ENCODE measurements at regions not wholly inside any gene's neighbourhood (a gene's known extent, or its start where the extent isn't known, plus 50 kb on each side); places are given as distances from the start of the nearest gene placed in this dataset.

DNA sequence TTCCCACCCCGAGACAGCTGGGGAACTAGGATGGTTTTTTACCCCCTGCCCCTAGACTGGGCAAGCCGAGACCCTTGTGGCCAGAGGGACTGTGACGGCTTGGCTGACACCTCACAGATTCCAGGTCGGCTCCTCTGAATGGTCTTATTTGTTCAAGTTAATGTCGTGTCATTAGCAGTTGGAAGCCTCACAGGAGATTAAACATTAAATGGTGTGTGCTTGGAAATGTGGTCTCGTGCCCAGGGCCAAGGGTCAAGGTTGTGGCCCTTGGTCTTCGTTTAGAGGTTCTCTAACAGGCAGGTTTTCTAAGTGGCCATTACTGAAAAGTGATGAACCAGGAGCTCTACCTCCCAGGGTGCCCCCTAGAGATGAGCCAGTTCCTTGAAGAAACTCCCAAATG is 61.2 kb upstream of the RXRA start:
- Histone ChIP-seq H3K4me3 (no peak overlapping the region), H3K27me3 (no peaks in the 10 kb centered on the region), H3K27ac (no peak overlapping the region), H3K9me3 (no peaks in the 10 kb centered on the region), H3K4me1 (no peaks in the 10 kb centered on the region), H3K36me3 (no peaks in the 10 kb centered on the region)
- DNase-seq (ENCODE audit: extremely low spot score in 2 of 2) = no peak
- intact Hi-C loops (cut with DNase I) = no loop called here
- no peak for TF ChIP-seq POLR2A (IDR thresholded peaks at IDR 0.05)
- TF ChIP-seq POLR2AphosphoS5 (IDR thresholded peaks at IDR 0.05; ENCODE audit: insufficient read depth in 1 of 2, low read depth in 1 of 2) = no peak
- TF ChIP-seq, protein P1, sequence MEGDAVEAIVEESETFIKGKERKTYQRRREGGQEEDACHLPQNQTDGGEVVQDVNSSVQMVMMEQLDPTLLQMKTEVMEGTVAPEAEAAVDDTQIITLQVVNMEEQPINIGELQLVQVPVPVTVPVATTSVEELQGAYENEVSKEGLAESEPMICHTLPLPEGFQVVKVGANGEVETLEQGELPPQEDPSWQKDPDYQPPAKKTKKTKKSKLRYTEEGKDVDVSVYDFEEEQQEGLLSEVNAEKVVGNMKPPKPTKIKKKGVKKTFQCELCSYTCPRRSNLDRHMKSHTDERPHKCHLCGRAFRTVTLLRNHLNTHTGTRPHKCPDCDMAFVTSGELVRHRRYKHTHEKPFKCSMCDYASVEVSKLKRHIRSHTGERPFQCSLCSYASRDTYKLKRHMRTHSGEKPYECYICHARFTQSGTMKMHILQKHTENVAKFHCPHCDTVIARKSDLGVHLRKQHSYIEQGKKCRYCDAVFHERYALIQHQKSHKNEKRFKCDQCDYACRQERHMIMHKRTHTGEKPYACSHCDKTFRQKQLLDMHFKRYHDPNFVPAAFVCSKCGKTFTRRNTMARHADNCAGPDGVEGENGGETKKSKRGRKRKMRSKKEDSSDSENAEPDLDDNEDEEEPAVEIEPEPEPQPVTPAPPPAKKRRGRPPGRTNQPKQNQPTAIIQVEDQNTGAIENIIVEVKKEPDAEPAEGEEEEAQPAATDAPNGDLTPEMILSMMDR (IDR thresholded peaks at IDR 0.05) = no peak

DNA sequence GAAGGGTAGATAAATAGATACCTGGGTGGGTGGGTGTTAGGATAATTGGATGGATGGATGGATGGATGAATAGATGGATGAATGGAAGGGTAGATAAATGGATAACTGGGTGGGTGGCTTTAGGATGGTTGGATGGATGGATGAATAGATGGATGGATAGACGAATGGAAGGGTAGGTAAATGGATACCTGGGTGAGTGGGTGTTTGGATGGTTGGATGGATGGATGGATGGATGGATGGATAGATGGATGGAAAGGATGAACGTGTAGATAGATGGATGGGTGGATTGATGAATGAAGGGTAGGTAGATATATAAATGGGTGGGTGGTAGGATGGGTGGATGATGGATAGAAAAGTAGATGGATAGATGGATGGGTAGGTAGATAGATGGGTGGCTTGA is 59.8 kb upstream of the RXRA start:
- no peak for DNase-seq (ENCODE audit: extremely low spot score in 2 of 2)
- Histone ChIP-seq H3K4me1 (no peaks in the 10 kb centered on the region), H3K4me3 (no peak overlapping the region), H3K9me3 (no peaks in the 10 kb centered on the region), H3K36me3 (no peaks in the 10 kb centered on the region), H3K27ac (no peak overlapping the region), H3K27me3 (no peaks in the 10 kb centered on the region)
- TF ChIP-seq POLR2AphosphoS5 (IDR thresholded peaks at IDR 0.05; ENCODE audit: insufficient read depth in 1 of 2, low read depth in 1 of 2) = no peak
- TF ChIP-seq, protein P1 (IDR thresholded peaks at IDR 0.05) = no peak
- TF ChIP-seq POLR2A (IDR thresholded peaks at IDR 0.05) = no peak
- intact Hi-C loops (cut with DNase I) = no loop called here

DNA sequence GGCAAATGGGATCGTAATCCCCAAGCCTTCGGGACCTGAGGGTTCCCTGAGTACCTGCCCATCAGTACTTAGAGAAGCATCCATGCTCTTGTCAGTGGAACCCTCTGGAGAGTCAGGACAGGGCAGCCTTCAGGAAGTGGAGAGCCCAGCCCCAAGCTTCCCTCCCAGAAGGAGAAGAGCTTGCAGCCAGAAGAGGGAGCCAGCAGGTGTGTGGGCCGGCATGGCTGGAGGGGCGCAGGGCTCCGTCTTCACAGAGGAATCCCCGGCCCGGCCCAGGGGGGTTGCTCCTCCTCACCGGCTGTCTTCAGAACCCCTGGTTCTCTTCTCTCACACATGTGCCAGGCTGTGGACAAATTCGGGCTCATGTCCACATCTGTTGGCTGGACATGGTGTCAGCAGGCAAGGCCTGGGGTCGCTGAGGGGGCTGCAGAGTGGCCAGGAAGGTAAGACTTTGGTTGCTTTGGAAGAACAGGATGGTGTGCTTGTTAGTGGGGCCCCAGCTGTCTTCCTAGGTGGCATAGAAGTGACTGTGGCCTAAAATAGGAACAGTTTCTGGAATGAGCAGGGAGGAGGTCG is 58.9 kb upstream of the RXRA start:
- no peak overlapping the region for H3K4me3 ChIP-seq
- H3K27ac ChIP-seq = no peak overlapping the region
- no peak for DNase-seq (ENCODE audit: extremely low spot score in 2 of 2)
- H3K9me3 ChIP-seq = no peaks in the 10 kb centered on the region
- no peaks in the 10 kb centered on the region for H3K36me3 ChIP-seq
- intact Hi-C loops (cut with DNase I) = no loop called here
- no peaks in the 10 kb centered on the region for H3K4me1 ChIP-seq
- H3K27me3 ChIP-seq = no peaks in the 10 kb centered on the region
- TF ChIP-seq POLR2AphosphoS5 (IDR thresholded peaks at IDR 0.05; ENCODE audit: insufficient read depth in 1 of 2, low read depth in 1 of 2) = no peak
- TF ChIP-seq, protein P1 (IDR thresholded peaks at IDR 0.05) = no peak
- TF ChIP-seq POLR2A (IDR thresholded peaks at IDR 0.05) = no peak

DNA sequence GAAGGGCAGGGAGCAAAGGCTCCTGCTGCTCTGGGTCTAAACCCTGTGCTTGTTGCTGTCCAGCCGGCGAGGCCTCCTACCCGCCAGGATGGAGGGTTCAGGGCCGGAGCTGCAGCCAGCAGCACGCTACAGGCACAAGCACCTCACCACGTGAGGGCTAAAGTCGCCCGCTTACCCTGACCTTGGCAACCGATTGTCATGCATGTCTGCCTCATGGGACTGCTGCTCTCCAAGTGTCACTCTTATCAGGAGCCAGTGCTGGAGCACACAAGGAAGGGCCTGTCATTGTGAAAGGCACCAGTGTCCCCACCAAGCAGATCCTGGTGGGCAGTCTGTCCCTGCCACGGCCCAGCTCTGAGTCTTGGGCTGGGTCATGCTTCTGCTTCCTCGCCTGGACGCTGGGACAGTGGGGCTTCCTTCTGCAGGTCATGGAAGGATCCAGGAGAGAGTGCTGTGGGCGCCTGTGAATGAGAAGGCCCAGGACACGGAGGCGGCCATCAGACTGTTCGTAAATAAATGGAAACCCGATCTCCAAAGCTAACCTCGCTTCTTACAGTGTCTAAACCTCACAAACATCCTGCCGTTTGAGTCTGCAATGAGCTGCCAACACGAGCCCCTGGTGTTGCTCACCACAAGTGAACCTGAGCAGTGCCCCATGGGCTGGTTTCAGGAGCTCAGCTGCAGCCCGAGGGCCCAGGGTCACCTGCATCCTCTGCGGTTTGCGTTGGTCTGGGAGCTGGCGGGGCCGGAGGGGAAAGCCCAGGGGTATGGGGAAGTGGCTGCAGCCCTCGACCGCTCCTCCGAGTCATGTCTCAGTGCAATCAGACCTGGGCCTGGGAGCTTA is 58.2 kb upstream of the RXRA start:
- H3K27ac ChIP-seq = no peak overlapping the region
- no peaks in the 10 kb centered on the region for H3K4me1 ChIP-seq
- TF ChIP-seq, protein P1 (IDR thresholded peaks at IDR 0.05) = no peak
- TF ChIP-seq POLR2AphosphoS5 (IDR thresholded peaks at IDR 0.05; ENCODE audit: insufficient read depth in 1 of 2, low read depth in 1 of 2) (no peak), POLR2A (IDR thresholded peaks at IDR 0.05) (no peak)
- H3K27me3 ChIP-seq = no peaks in the 10 kb centered on the region
- H3K9me3 ChIP-seq = no peaks in the 10 kb centered on the region
- H3K4me3 ChIP-seq = no peak overlapping the region
- intact Hi-C loops (cut with DNase I) = no loop called here
- H3K36me3 ChIP-seq = no peaks in the 10 kb centered on the region
- DNase-seq (ENCODE audit: extremely low spot score in 2 of 2) = no peak

DNA sequence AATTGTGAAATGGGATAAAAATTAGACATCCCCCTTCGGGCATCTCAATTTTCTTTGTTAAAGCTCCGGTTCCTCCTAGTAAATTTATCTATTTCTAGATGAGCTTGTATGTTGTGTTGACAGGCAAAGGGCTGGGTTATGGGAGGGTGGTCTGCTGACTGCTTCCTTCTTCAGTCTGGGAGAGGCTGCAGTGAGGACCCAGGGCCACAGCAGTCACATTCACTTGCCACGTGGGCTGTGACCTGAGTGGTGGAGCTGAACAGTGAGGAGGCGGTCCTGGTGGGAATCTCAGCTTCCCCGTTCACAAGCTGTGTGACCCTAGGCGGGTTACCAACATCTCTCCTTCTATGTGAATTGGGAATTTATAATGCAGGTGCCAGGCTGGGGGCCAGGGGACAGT is 57.5 kb upstream of the RXRA start:
- DNase-seq (ENCODE audit: extremely low spot score in 2 of 2) = no peak
- intact Hi-C loops (cut with DNase I) = no loop called here
- no peak for TF ChIP-seq POLR2A (IDR thresholded peaks at IDR 0.05)
- TF ChIP-seq POLR2AphosphoS5 (IDR thresholded peaks at IDR 0.05; ENCODE audit: insufficient read depth in 1 of 2, low read depth in 1 of 2) = no peak
- H3K9me3 ChIP-seq = no peaks in the 10 kb centered on the region
- H3K27ac ChIP-seq = no peak overlapping the region
- no peak overlapping the region for H3K4me3 ChIP-seq
- no peaks in the 10 kb centered on the region for H3K27me3 ChIP-seq
- H3K4me1 ChIP-seq = no peaks in the 10 kb centered on the region
- H3K36me3 ChIP-seq = no peaks in the 10 kb centered on the region

All from vagina (tissue), 2 donors.